ENCODE measurements at regions not wholly inside any gene's neighbourhood (a gene's known extent, or its start where the extent isn't known, plus 50 kb on each side); places are given as distances from the start of the nearest gene placed in this dataset.

DNA sequence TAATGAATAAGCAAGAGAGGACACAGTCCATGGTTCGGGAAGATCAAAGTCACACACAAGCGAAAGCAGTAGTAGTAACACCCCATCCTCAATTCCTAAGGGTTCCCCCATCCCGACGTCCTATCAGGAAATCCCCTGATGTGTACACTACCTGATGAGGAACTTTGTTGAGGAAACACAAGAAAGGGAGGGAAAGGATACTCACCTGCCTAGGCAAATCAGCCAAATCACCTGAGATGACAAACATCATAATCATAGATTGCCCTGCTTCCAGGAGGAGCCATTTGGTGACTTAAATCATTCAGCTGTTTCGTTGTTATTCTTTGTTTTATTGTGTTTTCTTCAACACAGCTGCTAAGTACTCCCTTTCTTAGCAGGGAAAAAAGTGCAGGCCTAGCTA is 55.5 kb upstream of the SPOPL start:
- TF ChIP-seq, protein P1, sequence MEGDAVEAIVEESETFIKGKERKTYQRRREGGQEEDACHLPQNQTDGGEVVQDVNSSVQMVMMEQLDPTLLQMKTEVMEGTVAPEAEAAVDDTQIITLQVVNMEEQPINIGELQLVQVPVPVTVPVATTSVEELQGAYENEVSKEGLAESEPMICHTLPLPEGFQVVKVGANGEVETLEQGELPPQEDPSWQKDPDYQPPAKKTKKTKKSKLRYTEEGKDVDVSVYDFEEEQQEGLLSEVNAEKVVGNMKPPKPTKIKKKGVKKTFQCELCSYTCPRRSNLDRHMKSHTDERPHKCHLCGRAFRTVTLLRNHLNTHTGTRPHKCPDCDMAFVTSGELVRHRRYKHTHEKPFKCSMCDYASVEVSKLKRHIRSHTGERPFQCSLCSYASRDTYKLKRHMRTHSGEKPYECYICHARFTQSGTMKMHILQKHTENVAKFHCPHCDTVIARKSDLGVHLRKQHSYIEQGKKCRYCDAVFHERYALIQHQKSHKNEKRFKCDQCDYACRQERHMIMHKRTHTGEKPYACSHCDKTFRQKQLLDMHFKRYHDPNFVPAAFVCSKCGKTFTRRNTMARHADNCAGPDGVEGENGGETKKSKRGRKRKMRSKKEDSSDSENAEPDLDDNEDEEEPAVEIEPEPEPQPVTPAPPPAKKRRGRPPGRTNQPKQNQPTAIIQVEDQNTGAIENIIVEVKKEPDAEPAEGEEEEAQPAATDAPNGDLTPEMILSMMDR (IDR thresholded peaks at IDR 0.05): no peak
- TF ChIP-seq POLR2A (IDR thresholded peaks at IDR 0.05): no peak
- TF ChIP-seq POLR2AphosphoS5 (IDR thresholded peaks at IDR 0.05): no peak

All from gastroesophageal sphincter (tissue), 3 donors.